Lung (tissue), 11 donors: ENCODE measurements at regions not wholly inside any gene's neighbourhood (a gene's known extent, or its start where the extent isn't known, plus 50 kb on each side); places are given as distances from the start of the nearest gene placed in this dataset.

Source experiments
- ATAC-seq: fragments of 200-7000 bp; cut with Tn5 transposase; one replicate; pipeline ENCODE4 v1.9.1; 2020; ENCODE audit warnings: moderate number of reproducible peaks; ENCODE audit not compliant: insufficient read depth, low FRiP score
- DNase-seq, 3 donors: peaks; one replicate each; pipeline ENCODE4 v3.0.0-alpha.2; 2013 to 2017
- H3K27ac ChIP-seq, 2 donors: one replicate each; pipeline ENCODE4 v1.5.1; 2013; ENCODE audit warnings: mild to moderate bottlenecking in 2 of 2, moderate library complexity in 2 of 2, control low read depth in 1 of 2, inconsistent platforms in 1 of 2, low read depth in 1 of 2, low read length in 1 of 2
- H3K27me3 ChIP-seq, 3 donors: one replicate each; pipeline ENCODE4 v1.5.1; 2013; ENCODE audit warnings: low read length in 2 of 3; ENCODE audit not compliant: control insufficient read depth in 3 of 3, insufficient read depth in 3 of 3
- H3K36me3 ChIP-seq, 4 donors: one replicate each; pipeline ENCODE4 v1.5.1; 2013; ENCODE audit warnings: low read length in 4 of 4, mild to moderate bottlenecking in 1 of 4, moderate library complexity in 1 of 4; ENCODE audit not compliant: control insufficient read depth in 4 of 4, insufficient read depth in 4 of 4
- H3K4me1 ChIP-seq, 5 donors: one replicate each; pipeline ENCODE4 v1.5.1; 2013; ENCODE audit warnings: low read length in 5 of 5, mild to moderate bottlenecking in 2 of 5, moderate library complexity in 1 of 5; ENCODE audit not compliant: control insufficient read depth in 5 of 5, insufficient read depth in 5 of 5
- H3K4me3 ChIP-seq: one replicate; pipeline ENCODE4 v1.5.1; 2013; ENCODE audit warnings: mild to moderate bottlenecking, control low read depth, moderate library complexity
- H3K9ac ChIP-seq, 2 donors: one replicate each; pipeline ENCODE4 v1.5.1; 2013; ENCODE audit warnings: low read length in 2 of 2, control low read depth in 1 of 2; ENCODE audit not compliant: insufficient read depth in 1 of 2
- H3K9me3 ChIP-seq, 4 donors: one replicate each; pipeline ENCODE4 v1.5.1; 2013; ENCODE audit warnings: low read length in 3 of 4, mild to moderate bottlenecking in 1 of 4, moderate library complexity in 1 of 4; ENCODE audit not compliant: control insufficient read depth in 4 of 4, insufficient read depth in 3 of 4
- CTCF ChIP-seq: IDR thresholded peaks from 2 replicates; pipeline ENCODE4 v1.5.1; 2012; ENCODE audit warnings: mild to moderate bottlenecking; ENCODE audit errors: control extremely low read depth, extremely low read depth
- WGBS, 2 donors: extraction: QIAGEN DNeasy Blood & Tissue Kit; methylation state at CpG; one replicate each; pipeline ENCODE4 v1.1.7; 2013; 5-methylcytosine and 5-hydroxymethylcytosine counted together
- donor health status: control.
- donor health status: control.
- donor health status: Bipolar disorder and iron deficiency.
- donor health status: healthy.
- donor health status: DM: yes; HTN: yes; CAD: no.

- H3K27me3 ChIP-seq, result no peaks in the 10 kb centered on the region
- TF ChIP-seq CTCF, result no peak
- peaks cover 0 to 22% (median 0%) of the 10 kb centered on the region in 5 donors for H3K4me1 ChIP-seq
- ATAC-seq (no peak), DNase-seq (no peak)
- no peaks in the 10 kb centered on the region for H3K36me3 ChIP-seq
- H3K9me3 ChIP-seq, result no peaks in the 10 kb centered on the region
- WGBS, 2 donors, result 93 to 97% methylated on average over 3 of the region's 3 CpGs
- no peak overlapping the region for H3K27ac ChIP-seq
- no peak overlapping the region for H3K4me3 ChIP-seq
- no peak overlapping the region for H3K9ac ChIP-seq
Measured at GRCh38 chr6:1227600-1227934, 84.3 kb upstream of the FOXQ1 start.

GRCh38 chr6:1226277-1227099, 85.4 kb upstream of the FOXQ1 start:
- 69 to 82% methylated on average over 18 of the region's 18 CpGs for WGBS, 2 donors
- no peak for TF ChIP-seq CTCF
- H3K27me3 ChIP-seq, result no peaks in the 10 kb centered on the region
- DNase-seq (peak; percentile 36 to 62 (median 47)), ATAC-seq (no peak)
- H3K27ac ChIP-seq, result no peak overlapping the region
- no peak overlapping the region for H3K9ac ChIP-seq
- H3K4me3 ChIP-seq, result no peak overlapping the region
- no peaks in the 10 kb centered on the region for H3K9me3 ChIP-seq
- no peaks in the 10 kb centered on the region for H3K36me3 ChIP-seq
- peaks cover 0 to 24% (median 0%) of the 10 kb centered on the region in 5 donors for H3K4me1 ChIP-seq

- peaks cover 0 to 24% (median 0%) of the 10 kb centered on the region in 5 donors for H3K4me1 ChIP-seq
- H3K4me3 ChIP-seq, result no peak overlapping the region
- DNase-seq (no peak), ATAC-seq (no peak)
- WGBS, 2 donors, result 95 to 98% methylated on average over 2 of the region's 2 CpGs
- H3K27ac ChIP-seq, result no peak overlapping the region
- no peaks in the 10 kb centered on the region for H3K27me3 ChIP-seq
- H3K36me3 ChIP-seq, result no peaks in the 10 kb centered on the region
- H3K9ac ChIP-seq, result no peak overlapping the region
- TF ChIP-seq CTCF, result no peak
- no peaks in the 10 kb centered on the region for H3K9me3 ChIP-seq
Measured at GRCh38 chr6:1224514-1224913, 87.4 kb upstream of the FOXQ1 start.
